H9 (cell line): ENCODE measurements at regions not wholly inside any gene's neighbourhood (a gene's known extent, or its start where the extent isn't known, plus 50 kb on each side); places are given as distances from the start of the nearest gene placed in this dataset.

ENCODE experiments used
- DNase-seq: peaks from one replicate; pipeline ENCODE4 v3.0.0-alpha.2; 2017
- H2AFZ ChIP-seq: one replicate; pipeline ENCODE4 v1.6.1; 2013; ENCODE audit warnings: mild to moderate bottlenecking, low read length, control low read depth, moderate library complexity
- H2AK5ac ChIP-seq: 2 replicates; pipeline ENCODE4 v1.6.1; 2013; ENCODE audit warnings: low read length, control low read depth, mixed read lengths; ENCODE audit not compliant: insufficient read length
- H2BK120ac ChIP-seq: one replicate; pipeline ENCODE4 v1.6.1; 2013; ENCODE audit warnings: low read depth, mild to moderate bottlenecking, low read length, control low read depth, inconsistent platforms; ENCODE audit not compliant: poor library complexity, severe bottlenecking
- H2BK12ac ChIP-seq: 2 replicates; pipeline ENCODE4 v1.6.1; 2013; ENCODE audit warnings: low read length, control low read depth, mixed read lengths, low read depth; ENCODE audit not compliant: insufficient read length
- H2BK15ac ChIP-seq: 2 replicates; pipeline ENCODE4 v1.6.1; 2013; ENCODE audit warnings: low read depth, low read length, control low read depth
- H2BK20ac ChIP-seq: one replicate; pipeline ENCODE4 v1.6.1; 2013; ENCODE audit warnings: low read depth, mild to moderate bottlenecking, low read length, control low read depth, inconsistent platforms; ENCODE audit not compliant: poor library complexity, severe bottlenecking
- H2BK5ac ChIP-seq: 2 replicates; pipeline ENCODE4 v1.6.1; 2013; ENCODE audit warnings: low read length, control low read depth, mixed read lengths; ENCODE audit not compliant: insufficient read length
- H3K14ac ChIP-seq: 2 replicates; pipeline ENCODE4 v1.6.1; 2013; ENCODE audit warnings: low read length, control low read depth; ENCODE audit not compliant: insufficient read depth
- H3K18ac ChIP-seq: 2 replicates; pipeline ENCODE4 v1.6.1; 2013; ENCODE audit warnings: low read depth, mild to moderate bottlenecking, mixed read lengths, low read length, control low read depth; ENCODE audit not compliant: insufficient read length
- H3K23ac ChIP-seq: 2 replicates; pipeline ENCODE4 v1.6.1; 2013; ENCODE audit warnings: low read length, control low read depth, mixed read lengths, low read depth; ENCODE audit not compliant: insufficient read length
- H3K23me2 ChIP-seq: 2 replicates; pipeline ENCODE4 v1.6.1; 2013; ENCODE audit warnings: low read depth, mild to moderate bottlenecking, mixed read lengths, low read length, control low read depth; ENCODE audit not compliant: insufficient read length, poor library complexity, severe bottlenecking
- H3K27ac ChIP-seq: 2 replicates; pipeline ENCODE4 v1.5.1; 2013; ENCODE audit warnings: low read length, control low read depth, mixed read lengths, low read depth; ENCODE audit not compliant: insufficient read length
- H3K27me3 ChIP-seq: 2 replicates; pipeline ENCODE4 v1.6.1; 2013; ENCODE audit warnings: low read length, control low read depth, inconsistent platforms; ENCODE audit not compliant: insufficient read depth
- H3K4ac ChIP-seq: 2 replicates; pipeline ENCODE4 v1.6.1; 2013; ENCODE audit warnings: low read depth, mild to moderate bottlenecking, control low read depth, inconsistent platforms, low read length, moderate library complexity
- H3K4me1 ChIP-seq: 2 replicates; pipeline ENCODE4 v1.6.1; 2013; ENCODE audit warnings: low read length, control low read depth, inconsistent platforms; ENCODE audit not compliant: insufficient read depth
- H3K4me2 ChIP-seq: 2 replicates; pipeline ENCODE4 v1.6.1; 2013; ENCODE audit warnings: low read length, control low read depth, mixed read lengths; ENCODE audit not compliant: insufficient read length, insufficient read depth
- H3K56ac ChIP-seq: 2 replicates; pipeline ENCODE4 v1.6.1; 2013; ENCODE audit warnings: low read depth, mild to moderate bottlenecking, mixed read lengths, low read length, control low read depth; ENCODE audit not compliant: insufficient read length
- H3K79me1 ChIP-seq: 2 replicates; pipeline ENCODE4 v1.6.1; 2013; ENCODE audit warnings: low read depth, mild to moderate bottlenecking, moderate library complexity, low read length, control low read depth, inconsistent platforms; ENCODE audit not compliant: insufficient read depth, poor library complexity, severe bottlenecking
- H3K79me2 ChIP-seq: 2 replicates; pipeline ENCODE4 v1.6.1; 2013; ENCODE audit warnings: low read length, control low read depth, inconsistent platforms; ENCODE audit not compliant: insufficient read depth
- H3K9ac ChIP-seq: 2 replicates; pipeline ENCODE4 v1.6.1; 2013; ENCODE audit warnings: low read length, control low read depth, mixed read lengths; ENCODE audit not compliant: insufficient read length; ENCODE audit errors: extremely low read depth
- H3K9me3 ChIP-seq: one replicate; pipeline ENCODE4 v1.6.1; 2013; ENCODE audit warnings: low read depth, low read length, inconsistent platforms; ENCODE audit not compliant: control insufficient read depth
- H3T11ph ChIP-seq: one replicate; pipeline ENCODE4 v1.6.1; 2013; ENCODE audit warnings: mild to moderate bottlenecking, low read length, control low read depth, inconsistent platforms
- H4K20me1 ChIP-seq: one replicate; pipeline ENCODE4 v1.6.1; 2013; ENCODE audit not compliant: control insufficient read depth, insufficient read length, insufficient read depth
- H4K5ac ChIP-seq: 2 replicates; pipeline ENCODE4 v1.6.1; 2013; ENCODE audit warnings: low read depth, mild to moderate bottlenecking, mixed read lengths, low read length, control low read depth; ENCODE audit not compliant: insufficient read length
- H4K8ac ChIP-seq: replicated peaks from 2 replicates; pipeline ENCODE4 v1.6.1; 2013; ENCODE audit warnings: low read length, control low read depth, mixed read lengths, low read depth; ENCODE audit not compliant: insufficient read length
- H4K91ac ChIP-seq: 2 replicates; pipeline ENCODE4 v1.6.1; 2013; ENCODE audit warnings: low read depth, mild to moderate bottlenecking, moderate library complexity, mixed read lengths, low read length, control low read depth; ENCODE audit not compliant: insufficient read length
- H3K27ac Mint-ChIP-seq, 3 experiments: 2 replicates in 2 of 3; 3 replicates in 1 of 3; pipeline ENCODE4 v1.8.0; 2020 to 2021; ENCODE audit warnings: mixed read lengths in 3 of 3, mild to moderate bottlenecking in 1 of 3, moderate library complexity in 1 of 3
- H3K27me3 Mint-ChIP-seq: 2 replicates; pipeline ENCODE4 v1.8.0; 2021; ENCODE audit warnings: low read depth, mild to moderate bottlenecking, moderate library complexity, mixed read lengths
- H3K36me3 Mint-ChIP-seq, 3 experiments: 2 replicates in 2 of 3; 3 replicates in 1 of 3; pipeline ENCODE4 v1.8.0; 2020 to 2021; ENCODE audit warnings: low read depth in 3 of 3, mixed read lengths in 3 of 3; ENCODE audit not compliant: insufficient read depth in 1 of 3
- H3K4me1 Mint-ChIP-seq, 2 experiments: 2 replicates each; pipeline ENCODE4 v1.8.0; 2020; ENCODE audit warnings: mixed read lengths in 2 of 2
- H3K4me3 Mint-ChIP-seq, 2 experiments: 2 replicates in 1 of 2; 3 replicates in 1 of 2; pipeline ENCODE4 v1.8.0; 2020 to 2021; ENCODE audit warnings: mild to moderate bottlenecking in 2 of 2, mixed read lengths in 2 of 2, moderate library complexity in 1 of 2
- H3K9me3 Mint-ChIP-seq, 2 experiments: 2 replicates in 1 of 2; 3 replicates in 1 of 2; pipeline ENCODE4 v1.8.0; 2020; ENCODE audit warnings: mild to moderate bottlenecking in 2 of 2, mixed read lengths in 2 of 2, moderate library complexity in 1 of 2
- WGBS: extraction: QIAGEN DNeasy Blood & Tissue Kit; methylation state at CpG from one replicate; pipeline ENCODE4 v1.1.7; 2013; ENCODE audit warnings: missing lambda C conversion rate, low lambda C conversion rate, mixed read lengths; ENCODE audit not compliant: insufficient read length; ENCODE audit errors: extremely low coverage; 5-methylcytosine and 5-hydroxymethylcytosine counted together
- TF ChIP-seq, protein P1 (sequence below): fragments of 200-600 bp; sonication (generic); conservative IDR thresholded peaks from 3 replicates; pipeline ENCODE4 v1.8.0; 2021; ENCODE audit warnings: antibody characterized with exemption, mild to moderate bottlenecking

DNA sequence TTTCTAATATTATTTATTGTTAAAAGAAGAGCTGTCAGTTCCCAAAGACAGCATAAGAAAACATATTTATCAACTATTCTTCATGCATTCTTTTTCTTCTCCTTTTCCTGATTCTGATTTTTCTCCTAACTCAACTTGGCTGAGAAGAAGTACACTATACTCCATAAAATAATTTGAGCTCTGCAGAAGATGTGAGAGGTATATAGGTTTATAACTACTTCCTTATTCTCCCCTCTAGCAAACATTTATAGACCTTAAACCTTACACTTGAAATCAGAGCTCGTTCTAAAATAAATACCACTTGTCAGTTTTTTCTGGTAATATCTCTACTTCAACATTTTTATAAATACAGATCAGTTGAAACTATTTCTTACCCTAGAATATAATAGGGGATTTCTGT lies 724.8 kb upstream of the GRAMD2B start:
- no peaks in the 10 kb centered on the region for H3K79me2 ChIP-seq
- H2AK5ac ChIP-seq = no peak overlapping the region
- no peaks in the 10 kb centered on the region for H3K9me3 ChIP-seq
- no peak overlapping the region for H4K8ac ChIP-seq
- no peak overlapping the region for H2BK120ac ChIP-seq
- no peak overlapping the region for H3K9ac ChIP-seq
- Mint-ChIP-seq H3K4me1 (0 out of 4 replicates have a peak, but pooled peaks cover 2 to 5% of the 10 kb centered on the region in 2 experiments), H3K9me3 (peaks cover 0 to 2% of the 10 kb centered on the region in 2 experiments; a peak in 2 of 5 replicates), H3K27ac (no peak overlapping the region), H3K4me3 (no peak overlapping the region), H3K27me3 (no peaks in the 10 kb centered on the region), H3K36me3 (0 out of 7 replicates have a peak, but pooled peaks cover 0 to 2% (median 0%) of the 10 kb centered on the region in 3 experiments)
- no peak overlapping the region for H3K4ac ChIP-seq
- H3K4me1 ChIP-seq = no peaks in the 10 kb centered on the region
- no peaks in the 10 kb centered on the region for H4K20me1 ChIP-seq
- no peak overlapping the region for H2AFZ ChIP-seq
- no peak overlapping the region for H4K5ac ChIP-seq
- no peak overlapping the region for H2BK5ac ChIP-seq
- H3T11ph ChIP-seq = no peak overlapping the region
- H3K14ac ChIP-seq = no peak overlapping the region
- TF ChIP-seq, protein P1, sequence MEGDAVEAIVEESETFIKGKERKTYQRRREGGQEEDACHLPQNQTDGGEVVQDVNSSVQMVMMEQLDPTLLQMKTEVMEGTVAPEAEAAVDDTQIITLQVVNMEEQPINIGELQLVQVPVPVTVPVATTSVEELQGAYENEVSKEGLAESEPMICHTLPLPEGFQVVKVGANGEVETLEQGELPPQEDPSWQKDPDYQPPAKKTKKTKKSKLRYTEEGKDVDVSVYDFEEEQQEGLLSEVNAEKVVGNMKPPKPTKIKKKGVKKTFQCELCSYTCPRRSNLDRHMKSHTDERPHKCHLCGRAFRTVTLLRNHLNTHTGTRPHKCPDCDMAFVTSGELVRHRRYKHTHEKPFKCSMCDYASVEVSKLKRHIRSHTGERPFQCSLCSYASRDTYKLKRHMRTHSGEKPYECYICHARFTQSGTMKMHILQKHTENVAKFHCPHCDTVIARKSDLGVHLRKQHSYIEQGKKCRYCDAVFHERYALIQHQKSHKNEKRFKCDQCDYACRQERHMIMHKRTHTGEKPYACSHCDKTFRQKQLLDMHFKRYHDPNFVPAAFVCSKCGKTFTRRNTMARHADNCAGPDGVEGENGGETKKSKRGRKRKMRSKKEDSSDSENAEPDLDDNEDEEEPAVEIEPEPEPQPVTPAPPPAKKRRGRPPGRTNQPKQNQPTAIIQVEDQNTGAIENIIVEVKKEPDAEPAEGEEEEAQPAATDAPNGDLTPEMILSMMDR = no peak
- H3K23ac ChIP-seq = no peak overlapping the region
- H4K91ac ChIP-seq = no peak overlapping the region
- no peak overlapping the region for H3K18ac ChIP-seq
- no peak overlapping the region for H2BK12ac ChIP-seq
- no peak overlapping the region for H3K27ac ChIP-seq
- H3K56ac ChIP-seq = no peak overlapping the region
- no peak overlapping the region for H3K4me2 ChIP-seq
- no peaks in the 10 kb centered on the region for H3K27me3 ChIP-seq
- DNase-seq = no peak
- no CpG with 5 or more reads among the region's 1 CpG for WGBS
- no peaks in the 10 kb centered on the region for H3K23me2 ChIP-seq
- H2BK15ac ChIP-seq = no peak overlapping the region
- no peaks in the 10 kb centered on the region for H3K79me1 ChIP-seq
- H2BK20ac ChIP-seq = no peak overlapping the region
